ENCODE measurements at regions not wholly inside any gene's neighbourhood (a gene's known extent, or its start where the extent isn't known, plus 50 kb on each side); places are given as distances from the start of the nearest gene placed in this dataset.

GRCh38 chr13:37953696-37954095, 84.1 kb upstream of the TRPC4 start:
- TF ChIP-seq CTCF (IDR thresholded peaks at IDR 0.05; ENCODE audit: poor library complexity, severe bottlenecking), result no peak
- TF ChIP-seq MXI1 (conservative IDR thresholded peaks at IDR 0.05; ENCODE audit: poor library complexity, severe bottlenecking), result no peak
- TF ChIP-seq EP300 (conservative IDR thresholded peaks at IDR 0.05; ENCODE audit: poor library complexity, severe bottlenecking), result no peak
- no peak for TF ChIP-seq SMC3 (conservative IDR thresholded peaks at IDR 0.05; ENCODE audit: poor library complexity)
- TF ChIP-seq POLR2AphosphoS5 (IDR thresholded peaks at IDR 0.05), result no peak
